H1 (cell line): ENCODE measurements at regions not wholly inside any gene's neighbourhood (a gene's known extent, or its start where the extent isn't known, plus 50 kb on each side); places are given as distances from the start of the nearest gene placed in this dataset.

Experiments used
- CTCF ChIA-PET: fragments of 300-600 bp; sonication (Branson Sonifier 250); formaldehyde crosslinking; loops from one replicate; lab custom pipeline; 2021; ENCODE audit not compliant: partially characterized antibody; lab: Charles Lee
- POLR2A ChIA-PET: fragments of 300-600 bp; sonication (Branson Sonifier 250); formaldehyde crosslinking; loops from one replicate; lab custom pipeline; 2021; ENCODE audit warnings: inconsistent platforms; ENCODE audit not compliant: partially characterized antibody; lab: Charles Lee
- DNase-seq, 2 experiments: peaks; one replicate each; pipeline versions ENCODE4 v3.0.0 to v3.0.0-alpha.2; 2010 to 2022; ENCODE audit warnings: low spot score in 2 of 2, low read depth in 1 of 2, mixed read lengths in 1 of 2
- FAIRE-seq: peaks from 2 replicates; lab custom pipeline; 2011; peaks lifted over from hg19 to GRCh38; lab: Jason Lieb, UNC
- H2AFZ ChIP-seq: 2 replicates; pipeline ENCODE4 v1.8.1; 2012; ENCODE audit warnings: low read length, inconsistent platforms
- H2AK5ac ChIP-seq: 2 replicates; pipeline ENCODE4 v1.6.1; 2013; ENCODE audit warnings: low read depth, low read length
- H2BK120ac ChIP-seq: replicated peaks from 2 replicates; pipeline ENCODE3; 2013; ENCODE audit warnings: low read depth, low read length, inconsistent platforms
- H2BK12ac ChIP-seq: 2 replicates; pipeline ENCODE4 v1.6.1; 2013; ENCODE audit warnings: low read depth, low read length
- H2BK15ac ChIP-seq: 2 replicates; pipeline ENCODE4 v1.6.1; 2013; ENCODE audit warnings: low read length
- H2BK20ac ChIP-seq: 2 replicates; pipeline ENCODE4 v1.6.1; 2013; ENCODE audit warnings: low read length
- H2BK5ac ChIP-seq: 2 replicates; pipeline ENCODE4 v1.6.1; 2013; ENCODE audit warnings: low read depth, low read length
- H3K14ac ChIP-seq: 2 replicates; pipeline ENCODE4 v1.6.1; 2013; ENCODE audit warnings: inconsistent platforms; ENCODE audit not compliant: insufficient read length
- H3K18ac ChIP-seq: 2 replicates; pipeline ENCODE4 v1.6.1; 2013; ENCODE audit warnings: low read length; ENCODE audit errors: extremely low read depth
- H3K23ac ChIP-seq: 2 replicates; pipeline ENCODE4 v1.6.1; 2013; ENCODE audit warnings: inconsistent platforms; ENCODE audit not compliant: insufficient read length
- H3K23me2 ChIP-seq: 2 replicates; pipeline ENCODE4 v1.6.1; 2013; ENCODE audit warnings: low read depth, low read length
- H3K27ac ChIP-seq: 2 replicates; pipeline ENCODE4 v1.6.1; 2011; ENCODE audit warnings: low read depth, low read length, inconsistent platforms
- H3K27me3 ChIP-seq, 4 experiments: replicated peaks in 1 of 4; 1 replicate in 1 of 4; 2 replicates in 3 of 4; pipeline versions ENCODE4 v1.6.1 to v1.8.1; 2011 to 2013; ENCODE audit warnings: low read length in 3 of 4, mild to moderate bottlenecking in 3 of 4, inconsistent platforms in 2 of 4, mixed read lengths in 2 of 4, moderate library complexity in 1 of 4; ENCODE audit not compliant: control insufficient read depth in 3 of 4, insufficient read depth in 3 of 4; ENCODE audit errors: extremely low read depth in 1 of 4
- H3K36me3 ChIP-seq, 4 experiments: 2 replicates each; pipeline versions ENCODE4 v1.6.1 to v1.8.1; 2011 to 2013; ENCODE audit warnings: mild to moderate bottlenecking in 4 of 4, low read length in 3 of 4, moderate library complexity in 2 of 4, control low read depth in 1 of 4, inconsistent platforms in 1 of 4; ENCODE audit not compliant: insufficient read depth in 4 of 4, control insufficient read depth in 2 of 4
- H3K4ac ChIP-seq: replicated peaks from 2 replicates; pipeline ENCODE3; 2013; ENCODE audit warnings: low read length, low read depth, mixed read lengths, inconsistent platforms; ENCODE audit not compliant: insufficient read length
- H3K4me1 ChIP-seq, 4 experiments: replicated peaks in 1 of 4; 1 replicate in 1 of 4; 2 replicates in 3 of 4; pipeline versions ENCODE4 v1.6.1 to v1.8.1; 2011 to 2013; ENCODE audit warnings: low read length in 3 of 4, inconsistent platforms in 2 of 4, mixed read lengths in 1 of 4; ENCODE audit not compliant: insufficient read depth in 4 of 4, control insufficient read depth in 3 of 4
- H3K4me2 ChIP-seq, 2 experiments: 2 replicates each; pipeline versions ENCODE4 v1.6.1 to v1.8.1; 2011 to 2013; ENCODE audit warnings: low read depth in 2 of 2, low read length in 2 of 2, control low read depth in 1 of 2, inconsistent platforms in 1 of 2, mild to moderate bottlenecking in 1 of 2; ENCODE audit not compliant: insufficient read depth in 1 of 2
- H3K4me3 ChIP-seq, 4 experiments: fragments of 200-600, 300-600 bp in 1 of 4; sonication (generic), shearing (Covaris generic), sonication (Bioruptor Twin) in 1 of 4; 2 replicates each; pipeline versions ENCODE4 v1.5.1 to v1.8.1; 2011 to 2016; ENCODE audit warnings: low read length in 4 of 4, low read depth in 3 of 4, control low read depth in 2 of 4, inconsistent platforms in 2 of 4, mild to moderate bottlenecking in 2 of 4, mixed read lengths in 1 of 4, moderate library complexity in 1 of 4; ENCODE audit not compliant: insufficient read depth in 2 of 4; ENCODE audit errors: extremely low read depth in 1 of 4
- H3K56ac ChIP-seq: replicated peaks from 2 replicates; pipeline ENCODE3; 2013; ENCODE audit warnings: low read depth, mild to moderate bottlenecking, mixed read lengths, low read length, inconsistent platforms; ENCODE audit not compliant: insufficient read length
- H3K79me1 ChIP-seq: 2 replicates; pipeline ENCODE4 v1.6.1; 2013; ENCODE audit warnings: low read depth, low read length, control low read depth
- H3K79me2 ChIP-seq, 2 experiments: 2 replicates each; pipeline versions ENCODE4 v1.6.1 to v1.8.1; 2012 to 2013; ENCODE audit warnings: low read length in 2 of 2, mild to moderate bottlenecking in 2 of 2, inconsistent platforms in 1 of 2; ENCODE audit not compliant: insufficient read depth in 2 of 2, control insufficient read depth in 1 of 2
- H3K9ac ChIP-seq, 4 experiments: replicated peaks in 1 of 4; 1 replicate in 1 of 4; 2 replicates in 3 of 4; pipeline versions ENCODE4 v1.6.1 to v1.8.1; 2011 to 2013; ENCODE audit warnings: low read depth in 3 of 4, low read length in 3 of 4, control low read depth in 2 of 4, mild to moderate bottlenecking in 2 of 4, moderate library complexity in 2 of 4, inconsistent platforms in 1 of 4; ENCODE audit errors: extremely low read depth in 1 of 4
- H3K9me3 ChIP-seq, 2 experiments: 2 replicates each; pipeline versions ENCODE4 v1.6.1 to v1.8.1; 2012 to 2013; ENCODE audit warnings: mild to moderate bottlenecking in 2 of 2, moderate library complexity in 2 of 2, control low read depth in 1 of 2, inconsistent platforms in 1 of 2, low read depth in 1 of 2, low read length in 1 of 2, mixed read lengths in 1 of 2; ENCODE audit not compliant: insufficient read depth in 2 of 2
- H4K20me1 ChIP-seq, 2 experiments: replicated peaks in 1 of 2; 2 replicates each; pipeline versions ENCODE3 to v1.8.1; 2011 to 2013; ENCODE audit warnings: inconsistent platforms in 2 of 2, low read length in 2 of 2, mild to moderate bottlenecking in 1 of 2; ENCODE audit not compliant: insufficient read depth in 2 of 2, control insufficient read depth in 1 of 2
- H4K5ac ChIP-seq: 2 replicates; pipeline ENCODE4 v1.6.1; 2013; ENCODE audit warnings: low read length, low read depth, mixed read lengths, inconsistent platforms; ENCODE audit not compliant: insufficient read length
- H4K8ac ChIP-seq: 2 replicates; pipeline ENCODE4 v1.8.0; 2013; ENCODE audit warnings: mild to moderate bottlenecking, moderate library complexity, low read length, inconsistent platforms; ENCODE audit not compliant: insufficient read depth; ENCODE audit errors: extremely low read depth
- H4K91ac ChIP-seq: replicated peaks from 2 replicates; pipeline ENCODE3; 2013; ENCODE audit warnings: low read length, mixed read lengths, inconsistent platforms; ENCODE audit not compliant: insufficient read length
- TCF12 ChIP-seq: IDR thresholded peaks from 2 replicates; pipeline ENCODE4 v1.6.1; 2011; ENCODE audit warnings: low read depth, mild to moderate bottlenecking, low read length
- TF ChIP-seq, protein P1 (sequence below): fragments of 300-600 bp; sonication (generic); IDR thresholded peaks from 2 replicates; pipeline ENCODE4 v1.7.1; 2012; ENCODE audit warnings: low read length, moderate library complexity, mild to moderate bottlenecking, inconsistent platforms; ENCODE audit not compliant: insufficient replicate concordance

DNA sequence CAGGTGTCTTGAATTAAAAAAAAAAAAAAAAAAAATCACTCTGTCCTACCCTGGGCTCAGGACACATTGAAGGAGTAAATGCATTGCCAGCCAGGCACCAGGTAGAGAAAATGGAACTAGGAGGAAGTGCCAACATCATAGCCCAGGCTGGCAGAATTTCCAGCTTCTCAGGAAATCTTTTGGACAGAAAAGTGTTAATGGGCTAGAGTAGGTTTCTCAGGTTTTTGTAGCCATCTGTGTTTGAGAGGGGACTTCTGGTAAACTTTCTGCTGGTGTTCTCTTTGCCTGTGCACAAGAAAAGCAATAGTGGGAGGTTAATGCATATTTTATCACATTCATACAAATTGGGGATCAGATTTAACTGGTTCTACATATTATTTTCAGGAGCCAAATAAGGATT, 678.3 kb upstream of the NRSN1 start:
- H2AFZ ChIP-seq: no peak overlapping the region
- CTCF ChIA-PET: interaction anchor here (0.7 to 1.2 kb wide), 5 partner anchors 13 to 266 kb away, joined by 3 to 4 read pairs (median 3); no protein-coding TSS in a partner anchor
- TF ChIP-seq, protein P1, sequence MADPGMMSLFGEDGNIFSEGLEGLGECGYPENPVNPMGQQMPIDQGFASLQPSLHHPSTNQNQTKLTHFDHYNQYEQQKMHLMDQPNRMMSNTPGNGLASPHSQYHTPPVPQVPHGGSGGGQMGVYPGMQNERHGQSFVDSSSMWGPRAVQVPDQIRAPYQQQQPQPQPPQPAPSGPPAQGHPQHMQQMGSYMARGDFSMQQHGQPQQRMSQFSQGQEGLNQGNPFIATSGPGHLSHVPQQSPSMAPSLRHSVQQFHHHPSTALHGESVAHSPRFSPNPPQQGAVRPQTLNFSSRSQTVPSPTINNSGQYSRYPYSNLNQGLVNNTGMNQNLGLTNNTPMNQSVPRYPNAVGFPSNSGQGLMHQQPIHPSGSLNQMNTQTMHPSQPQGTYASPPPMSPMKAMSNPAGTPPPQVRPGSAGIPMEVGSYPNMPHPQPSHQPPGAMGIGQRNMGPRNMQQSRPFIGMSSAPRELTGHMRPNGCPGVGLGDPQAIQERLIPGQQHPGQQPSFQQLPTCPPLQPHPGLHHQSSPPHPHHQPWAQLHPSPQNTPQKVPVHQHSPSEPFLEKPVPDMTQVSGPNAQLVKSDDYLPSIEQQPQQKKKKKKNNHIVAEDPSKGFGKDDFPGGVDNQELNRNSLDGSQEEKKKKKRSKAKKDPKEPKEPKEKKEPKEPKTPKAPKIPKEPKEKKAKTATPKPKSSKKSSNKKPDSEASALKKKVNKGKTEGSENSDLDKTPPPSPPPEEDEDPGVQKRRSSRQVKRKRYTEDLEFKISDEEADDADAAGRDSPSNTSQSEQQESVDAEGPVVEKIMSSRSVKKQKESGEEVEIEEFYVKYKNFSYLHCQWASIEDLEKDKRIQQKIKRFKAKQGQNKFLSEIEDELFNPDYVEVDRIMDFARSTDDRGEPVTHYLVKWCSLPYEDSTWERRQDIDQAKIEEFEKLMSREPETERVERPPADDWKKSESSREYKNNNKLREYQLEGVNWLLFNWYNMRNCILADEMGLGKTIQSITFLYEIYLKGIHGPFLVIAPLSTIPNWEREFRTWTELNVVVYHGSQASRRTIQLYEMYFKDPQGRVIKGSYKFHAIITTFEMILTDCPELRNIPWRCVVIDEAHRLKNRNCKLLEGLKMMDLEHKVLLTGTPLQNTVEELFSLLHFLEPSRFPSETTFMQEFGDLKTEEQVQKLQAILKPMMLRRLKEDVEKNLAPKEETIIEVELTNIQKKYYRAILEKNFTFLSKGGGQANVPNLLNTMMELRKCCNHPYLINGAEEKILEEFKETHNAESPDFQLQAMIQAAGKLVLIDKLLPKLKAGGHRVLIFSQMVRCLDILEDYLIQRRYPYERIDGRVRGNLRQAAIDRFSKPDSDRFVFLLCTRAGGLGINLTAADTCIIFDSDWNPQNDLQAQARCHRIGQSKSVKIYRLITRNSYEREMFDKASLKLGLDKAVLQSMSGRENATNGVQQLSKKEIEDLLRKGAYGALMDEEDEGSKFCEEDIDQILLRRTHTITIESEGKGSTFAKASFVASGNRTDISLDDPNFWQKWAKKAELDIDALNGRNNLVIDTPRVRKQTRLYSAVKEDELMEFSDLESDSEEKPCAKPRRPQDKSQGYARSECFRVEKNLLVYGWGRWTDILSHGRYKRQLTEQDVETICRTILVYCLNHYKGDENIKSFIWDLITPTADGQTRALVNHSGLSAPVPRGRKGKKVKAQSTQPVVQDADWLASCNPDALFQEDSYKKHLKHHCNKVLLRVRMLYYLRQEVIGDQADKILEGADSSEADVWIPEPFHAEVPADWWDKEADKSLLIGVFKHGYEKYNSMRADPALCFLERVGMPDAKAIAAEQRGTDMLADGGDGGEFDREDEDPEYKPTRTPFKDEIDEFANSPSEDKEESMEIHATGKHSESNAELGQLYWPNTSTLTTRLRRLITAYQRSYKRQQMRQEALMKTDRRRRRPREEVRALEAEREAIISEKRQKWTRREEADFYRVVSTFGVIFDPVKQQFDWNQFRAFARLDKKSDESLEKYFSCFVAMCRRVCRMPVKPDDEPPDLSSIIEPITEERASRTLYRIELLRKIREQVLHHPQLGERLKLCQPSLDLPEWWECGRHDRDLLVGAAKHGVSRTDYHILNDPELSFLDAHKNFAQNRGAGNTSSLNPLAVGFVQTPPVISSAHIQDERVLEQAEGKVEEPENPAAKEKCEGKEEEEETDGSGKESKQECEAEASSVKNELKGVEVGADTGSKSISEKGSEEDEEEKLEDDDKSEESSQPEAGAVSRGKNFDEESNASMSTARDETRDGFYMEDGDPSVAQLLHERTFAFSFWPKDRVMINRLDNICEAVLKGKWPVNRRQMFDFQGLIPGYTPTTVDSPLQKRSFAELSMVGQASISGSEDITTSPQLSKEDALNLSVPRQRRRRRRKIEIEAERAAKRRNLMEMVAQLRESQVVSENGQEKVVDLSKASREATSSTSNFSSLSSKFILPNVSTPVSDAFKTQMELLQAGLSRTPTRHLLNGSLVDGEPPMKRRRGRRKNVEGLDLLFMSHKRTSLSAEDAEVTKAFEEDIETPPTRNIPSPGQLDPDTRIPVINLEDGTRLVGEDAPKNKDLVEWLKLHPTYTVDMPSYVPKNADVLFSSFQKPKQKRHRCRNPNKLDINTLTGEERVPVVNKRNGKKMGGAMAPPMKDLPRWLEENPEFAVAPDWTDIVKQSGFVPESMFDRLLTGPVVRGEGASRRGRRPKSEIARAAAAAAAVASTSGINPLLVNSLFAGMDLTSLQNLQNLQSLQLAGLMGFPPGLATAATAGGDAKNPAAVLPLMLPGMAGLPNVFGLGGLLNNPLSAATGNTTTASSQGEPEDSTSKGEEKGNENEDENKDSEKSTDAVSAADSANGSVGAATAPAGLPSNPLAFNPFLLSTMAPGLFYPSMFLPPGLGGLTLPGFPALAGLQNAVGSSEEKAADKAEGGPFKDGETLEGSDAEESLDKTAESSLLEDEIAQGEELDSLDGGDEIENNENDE: no peak
- TF ChIP-seq TCF12: no peak

More for the DNA sequence above, 678.3 kb upstream of the NRSN1 start:
- H3K27me3 ChIP-seq: no peaks in the 10 kb centered on the region
- DNase-seq: no peak
- no peak overlapping the region for H2BK120ac ChIP-seq
- H4K20me1 ChIP-seq: no peaks in the 10 kb centered on the region
- no peaks in the 10 kb centered on the region for H3K9me3 ChIP-seq
- POLR2A ChIA-PET: no interaction called here
- no peak overlapping the region for H2BK15ac ChIP-seq
- no peaks in the 10 kb centered on the region for H3K36me3 ChIP-seq
- FAIRE-seq: no peak
- no peak overlapping the region for H2AK5ac ChIP-seq
- no peak overlapping the region for H3K4me2 ChIP-seq
- no peak overlapping the region for H2BK5ac ChIP-seq
- H3K9ac ChIP-seq: no peak overlapping the region
- H3K27ac ChIP-seq: no peak overlapping the region
- no peak overlapping the region for H3K4ac ChIP-seq
- H3K23ac ChIP-seq: no peak overlapping the region
- H3K18ac ChIP-seq: no peak overlapping the region
- no peak overlapping the region for H4K5ac ChIP-seq
- H3K79me2 ChIP-seq: no peaks in the 10 kb centered on the region
- H3K56ac ChIP-seq: no peak overlapping the region
- no peaks in the 10 kb centered on the region for H3K4me1 ChIP-seq
- H3K79me1 ChIP-seq: no peaks in the 10 kb centered on the region
- no peak overlapping the region for H3K14ac ChIP-seq
- no peak overlapping the region for H3K4me3 ChIP-seq
- H4K91ac ChIP-seq: no peak overlapping the region
- H2BK20ac ChIP-seq: no peak overlapping the region
- H2BK12ac ChIP-seq: no peak overlapping the region
- H3K23me2 ChIP-seq: no peaks in the 10 kb centered on the region
- no peak overlapping the region for H4K8ac ChIP-seq
